ENCODE measurements at regions not wholly inside any gene's neighbourhood (a gene's known extent, or its start where the extent isn't known, plus 50 kb on each side); places are given as distances from the start of the nearest gene placed in this dataset.

DNA sequence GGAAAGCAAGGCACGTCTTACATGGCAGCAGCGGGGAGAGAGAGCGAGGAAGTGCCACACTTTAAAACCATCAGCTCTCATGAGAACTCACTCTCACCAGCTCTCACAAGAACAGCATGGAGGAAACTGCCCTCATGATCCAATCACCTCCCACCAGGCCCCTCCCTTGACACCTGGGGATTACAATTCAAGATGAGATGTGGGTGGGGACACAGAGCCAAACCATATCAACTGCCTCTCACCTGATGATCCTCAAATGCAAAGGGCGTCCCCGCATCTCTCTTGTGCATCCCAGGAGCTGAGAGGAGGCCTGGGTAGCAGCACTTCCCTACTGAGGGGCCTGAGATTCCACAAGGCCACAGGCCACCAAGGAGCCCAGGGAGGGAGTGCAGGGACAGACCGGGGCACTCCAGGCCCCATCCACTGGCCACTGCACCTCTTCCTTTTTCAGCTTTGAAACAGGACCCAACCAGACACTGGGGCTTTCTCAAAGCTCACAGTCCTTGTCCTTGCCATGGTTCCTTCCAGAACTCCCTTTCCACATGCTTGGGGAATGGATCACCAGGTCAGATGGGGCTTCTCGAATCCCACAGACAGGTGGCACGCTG, 54.5 kb upstream of the IL17B start:
- Histone ChIP-seq H3K27ac (peak overlapping the region; percentile 74 to 98 (median 96)), H3K27me3 (no peaks in the 10 kb centered on the region), H3K4me1 (peaks cover 3 to 41% (median 37%) of the 10 kb centered on the region in 4 donors), H3K9me3 (peaks cover 0 to 6% (median 0%) of the 10 kb centered on the region in 4 donors), H3K4me3 (no peak overlapping the region), H3K36me3 (peaks cover 12 to 25% (median 15%) of the 10 kb centered on the region in 4 donors)
- TF ChIP-seq POLR2AphosphoS5 (IDR thresholded peaks at IDR 0.05) (peak; percentile 32 to 98 (median 88)), POLR2A (IDR thresholded peaks at IDR 0.05) (peak; percentile 5 to 46), CTCF (IDR thresholded peaks at IDR 0.05) (no peak), EP300 (IDR thresholded peaks at IDR 0.05) (no peak)
- 82 to 86% methylated on average over 8 of the region's 8 CpGs for WGBS, 2 donors
- peak; percentile 91 for DNase-seq
- intact Hi-C loops (cut with DNase I) = loop anchor here (1.0 kb wide), 1 partner anchor 51 kb away; no protein-coding TSS in a partner anchor

- intact Hi-C loops (cut with DNase I) = loop anchor here (1.0 kb wide), 1 partner anchor 51 kb away; no protein-coding TSS in a partner anchor
- no peak overlapping the region for H3K4me3 ChIP-seq
- peak overlapping the region; percentile 96 to 98 (median 98) for H3K27ac ChIP-seq
- H3K4me1 ChIP-seq = peaks cover 3 to 40% (median 36%) of the 10 kb centered on the region in 4 donors
- H3K36me3 ChIP-seq = peaks cover 19 to 31% (median 22%) of the 10 kb centered on the region in 4 donors
- 65 to 73% methylated on average over 3 of the region's 3 CpGs for WGBS, 2 donors
- TF ChIP-seq POLR2A (IDR thresholded peaks at IDR 0.05) = peak; percentile 10
- TF ChIP-seq EP300 (IDR thresholded peaks at IDR 0.05) = no peak
- TF ChIP-seq POLR2AphosphoS5 (IDR thresholded peaks at IDR 0.05) = peak; percentile 65 to 97 (median 87)
- no peak for TF ChIP-seq CTCF (IDR thresholded peaks at IDR 0.05)
- no peak for DNase-seq
- H3K27me3 ChIP-seq = no peaks in the 10 kb centered on the region
- H3K9me3 ChIP-seq = peaks cover 0 to 6% (median 0%) of the 10 kb centered on the region in 4 donors
Observed at GRCh38 chr5:149432911-149433401, 53.9 kb upstream of the IL17B start.

- H3K27me3 ChIP-seq = no peaks in the 10 kb centered on the region
- peak; percentile 6 to 9 for TF ChIP-seq POLR2A (IDR thresholded peaks at IDR 0.05)
- no peak for TF ChIP-seq EP300 (IDR thresholded peaks at IDR 0.05)
- TF ChIP-seq POLR2AphosphoS5 (IDR thresholded peaks at IDR 0.05) = peak; percentile 89 to 99 (median 96)
- TF ChIP-seq CTCF (IDR thresholded peaks at IDR 0.05) = no peak
- DNase-seq = peak; percentile 93
- no peak overlapping the region for H3K4me3 ChIP-seq
- peaks cover 0 to 6% (median 0%) of the 10 kb centered on the region in 4 donors for H3K9me3 ChIP-seq
- peaks cover 24 to 37% (median 28%) of the 10 kb centered on the region in 4 donors for H3K36me3 ChIP-seq
- intact Hi-C loops (cut with DNase I) = no loop called here
- 79 to 91% methylated on average over 7 of the region's 7 CpGs for WGBS, 2 donors
- peaks cover 3 to 34% (median 30%) of the 10 kb centered on the region in 4 donors for H3K4me1 ChIP-seq
- peak overlapping the region; percentile 96 to 98 (median 98) for H3K27ac ChIP-seq
Observed at GRCh38 chr5:149432376-149432775, 53.3 kb upstream of the IL17B start.

GRCh38 chr5:149429839-149430721, 51.0 kb upstream of the IL17B start:
- Histone ChIP-seq H3K27me3 (no peaks in the 10 kb centered on the region), H3K4me3 (no peak overlapping the region), H3K9me3 (peaks cover 0 to 6% (median 0%) of the 10 kb centered on the region in 4 donors), H3K4me1 (peaks cover 3 to 21% (median 11%) of the 10 kb centered on the region in 4 donors), H3K36me3 (peaks cover 46 to 60% (median 50%) of the 10 kb centered on the region in 4 donors), H3K27ac (peak overlapping the region; percentile 96 to 98 (median 98))
- intact Hi-C loops (cut with DNase I) = no loop called here
- peak in 1 of 4 experiments; percentile 17 for TF ChIP-seq CTCF (IDR thresholded peaks at IDR 0.05)
- TF ChIP-seq POLR2A (IDR thresholded peaks at IDR 0.05) = no peak
- peak; percentile 22 to 91 (median 72) for TF ChIP-seq POLR2AphosphoS5 (IDR thresholded peaks at IDR 0.05)
- no peak for TF ChIP-seq EP300 (IDR thresholded peaks at IDR 0.05)
- WGBS, 2 donors = 55 to 60% methylated on average over 15 of the region's 15 CpGs
- DNase-seq = peak; percentile 89

Small RNA genes in the stretch of these regions (small RNA-seq; reads per million reads assigned to genes)
- 0 reads per million in 3 donors for gene MIR145

Data from sigmoid colon (tissue), 6 donors.